NCI-H69 (cell line): ENCODE measurements at regions not wholly inside any gene's neighbourhood (a gene's known extent, or its start where the extent isn't known, plus 50 kb on each side); places are given as distances from the start of the nearest gene placed in this dataset.
"Not testable (repeated sequence)": the region's sequence is repeated elsewhere in the genome, so short reads cannot be mapped to it uniquely, and the experiment has no call there.

Experiments used
- DNase-seq: peaks from one replicate; lab custom pipeline; 2025; lab: John Stamatoyannopoulos, UW

GRCh38 chr15:36403351-36403750 is 176.1 kb upstream of the CDIN1 start:
- DNase-seq = peak; percentile 61

GRCh38 chr15:36406366-36406765 is 173.1 kb upstream of the CDIN1 start:
- DNase-seq = no peak

GRCh38 chr15:36406911-36407310 is 172.5 kb upstream of the CDIN1 start:
- DNase-seq = peak; percentile 58

GRCh38 chr15:36407647-36408046 is 171.8 kb upstream of the CDIN1 start:
- peak; percentile 98 for DNase-seq

GRCh38 chr15:36409819-36410218 is 169.6 kb upstream of the CDIN1 start:
- no peak for DNase-seq

GRCh38 chr15:36414670-36415069 is 164.8 kb upstream of the CDIN1 start:
- peak; percentile 30 for DNase-seq

GRCh38 chr15:36415643-36416042 is 163.8 kb upstream of the CDIN1 start:
- DNase-seq = no peak

- no peak for DNase-seq
Observed at GRCh38 chr15:36422631-36423030, 156.8 kb upstream of the CDIN1 start.

GRCh38 chr15:36426691-36427090 is 152.7 kb upstream of the CDIN1 start:
- DNase-seq = no peak

GRCh38 chr15:36428102-36428845 is 151.2 kb upstream of the CDIN1 start:
- DNase-seq = peak; percentile 46

GRCh38 chr15:36429707-36430106 is 149.7 kb upstream of the CDIN1 start:
- no peak for DNase-seq

GRCh38 chr15:36430280-36430679 is 149.1 kb upstream of the CDIN1 start:
- DNase-seq = no peak

GRCh38 chr15:36430726-36431265 is 148.6 kb upstream of the CDIN1 start:
- DNase-seq = no peak

GRCh38 chr15:36432161-36432560 is 147.3 kb upstream of the CDIN1 start:
- peak; percentile 39 for DNase-seq

GRCh38 chr15:36434177-36434576 is 145.2 kb upstream of the CDIN1 start:
- no peak for DNase-seq

- no peak for DNase-seq
Observed at GRCh38 chr15:36438499-36438898, 140.9 kb upstream of the CDIN1 start.

- DNase-seq = no peak
Observed at GRCh38 chr15:36447373-36447772, 132.1 kb upstream of the CDIN1 start.

GRCh38 chr15:36448418-36448817 is 131.0 kb upstream of the CDIN1 start:
- DNase-seq = no peak

GRCh38 chr15:36449084-36449661 is 130.3 kb upstream of the CDIN1 start:
- peak; percentile 74 for DNase-seq

GRCh38 chr15:36449662-36450145 is 129.7 kb upstream of the CDIN1 start:
- DNase-seq = no peak

GRCh38 chr15:36454244-36454643 is 125.2 kb upstream of the CDIN1 start:
- DNase-seq = not testable (repeated sequence)

GRCh38 chr15:36458411-36458810 is 121.0 kb upstream of the CDIN1 start:
- peak; percentile 21 for DNase-seq

GRCh38 chr15:36465304-36465703 is 114.1 kb upstream of the CDIN1 start:
- peak; percentile 25 for DNase-seq
